ENCODE measurements at regions not wholly inside any gene's neighbourhood (a gene's known extent, or its start where the extent isn't known, plus 50 kb on each side); places are given as distances from the start of the nearest gene placed in this dataset.

DNA sequence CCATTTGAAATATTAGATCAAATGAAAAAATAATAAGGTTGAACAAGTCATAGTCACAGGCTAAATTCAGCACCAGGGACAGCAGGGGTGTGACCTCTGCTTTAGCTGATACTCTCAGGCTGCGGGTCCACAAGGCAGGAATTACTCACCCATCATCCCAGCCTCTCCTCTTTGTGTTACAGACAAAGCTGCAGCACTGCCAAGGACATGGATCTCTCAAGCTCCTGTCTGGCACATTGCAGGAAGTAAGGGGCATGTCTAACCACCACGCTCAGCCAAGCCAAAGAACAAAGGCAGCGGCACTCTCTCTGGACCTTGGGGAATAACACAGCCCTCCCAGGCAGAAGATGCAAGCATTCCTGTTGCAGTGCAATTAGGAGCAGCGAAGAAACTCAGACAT, 783.8 kb downstream of the VRK1 start:
- TF ChIP-seq, protein P1, sequence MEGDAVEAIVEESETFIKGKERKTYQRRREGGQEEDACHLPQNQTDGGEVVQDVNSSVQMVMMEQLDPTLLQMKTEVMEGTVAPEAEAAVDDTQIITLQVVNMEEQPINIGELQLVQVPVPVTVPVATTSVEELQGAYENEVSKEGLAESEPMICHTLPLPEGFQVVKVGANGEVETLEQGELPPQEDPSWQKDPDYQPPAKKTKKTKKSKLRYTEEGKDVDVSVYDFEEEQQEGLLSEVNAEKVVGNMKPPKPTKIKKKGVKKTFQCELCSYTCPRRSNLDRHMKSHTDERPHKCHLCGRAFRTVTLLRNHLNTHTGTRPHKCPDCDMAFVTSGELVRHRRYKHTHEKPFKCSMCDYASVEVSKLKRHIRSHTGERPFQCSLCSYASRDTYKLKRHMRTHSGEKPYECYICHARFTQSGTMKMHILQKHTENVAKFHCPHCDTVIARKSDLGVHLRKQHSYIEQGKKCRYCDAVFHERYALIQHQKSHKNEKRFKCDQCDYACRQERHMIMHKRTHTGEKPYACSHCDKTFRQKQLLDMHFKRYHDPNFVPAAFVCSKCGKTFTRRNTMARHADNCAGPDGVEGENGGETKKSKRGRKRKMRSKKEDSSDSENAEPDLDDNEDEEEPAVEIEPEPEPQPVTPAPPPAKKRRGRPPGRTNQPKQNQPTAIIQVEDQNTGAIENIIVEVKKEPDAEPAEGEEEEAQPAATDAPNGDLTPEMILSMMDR (conservative IDR thresholded peaks at IDR 0.05), result no peak

DNA sequence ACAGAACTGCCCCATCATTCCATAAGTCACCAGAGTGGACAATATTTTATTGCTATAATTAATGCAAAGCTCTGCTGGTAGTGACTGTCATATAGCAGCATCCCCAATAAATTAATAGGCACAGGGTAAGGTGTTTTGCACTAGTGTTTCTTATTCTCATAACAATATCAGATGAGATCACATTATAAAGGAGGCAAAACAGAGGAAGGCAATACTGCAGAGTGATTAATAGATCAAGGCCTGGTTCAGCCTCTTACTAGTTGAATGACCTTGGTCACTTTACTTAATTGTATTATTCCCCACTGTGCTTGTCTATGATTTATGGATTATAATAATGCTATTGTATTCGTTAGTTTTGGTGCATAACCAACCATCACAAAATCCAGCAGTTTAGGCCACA, 784.8 kb downstream of the VRK1 start:
- TF ChIP-seq, protein P1 (conservative IDR thresholded peaks at IDR 0.05), result no peak
- no peak overlapping the region for H3K27ac ChIP-seq

More for the DNA sequence above, 783.8 kb downstream of the VRK1 start:
- no peak overlapping the region for H3K27ac ChIP-seq

DNA sequence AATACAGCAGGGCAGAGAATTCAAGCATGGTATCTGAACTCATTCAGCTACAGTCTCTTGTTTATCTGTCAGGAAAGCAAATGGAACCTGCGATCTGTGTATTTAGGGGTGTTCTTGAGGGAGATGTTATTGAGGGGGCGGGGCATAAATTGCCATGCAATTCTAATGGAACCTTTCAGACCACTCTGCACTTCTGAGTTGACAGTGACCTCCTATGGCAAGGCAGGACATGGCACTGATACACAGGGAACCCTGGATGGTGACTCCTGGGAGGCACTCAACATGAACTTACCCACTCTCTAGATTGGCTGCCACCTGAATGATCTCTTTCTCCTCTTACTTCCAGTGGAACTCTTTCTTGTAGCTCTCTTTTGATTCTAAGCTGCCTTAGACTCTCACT, 787.3 kb downstream of the VRK1 start:
- TF ChIP-seq, protein P1 (conservative IDR thresholded peaks at IDR 0.05), result no peak
- no peak overlapping the region for H3K27ac ChIP-seq

GRCh38 chr14:97592341-97592980, 795.3 kb downstream of the VRK1 start:
- H3K27ac ChIP-seq, result no peak overlapping the region
- TF ChIP-seq, protein P1 (conservative IDR thresholded peaks at IDR 0.05), result no peak

DNA sequence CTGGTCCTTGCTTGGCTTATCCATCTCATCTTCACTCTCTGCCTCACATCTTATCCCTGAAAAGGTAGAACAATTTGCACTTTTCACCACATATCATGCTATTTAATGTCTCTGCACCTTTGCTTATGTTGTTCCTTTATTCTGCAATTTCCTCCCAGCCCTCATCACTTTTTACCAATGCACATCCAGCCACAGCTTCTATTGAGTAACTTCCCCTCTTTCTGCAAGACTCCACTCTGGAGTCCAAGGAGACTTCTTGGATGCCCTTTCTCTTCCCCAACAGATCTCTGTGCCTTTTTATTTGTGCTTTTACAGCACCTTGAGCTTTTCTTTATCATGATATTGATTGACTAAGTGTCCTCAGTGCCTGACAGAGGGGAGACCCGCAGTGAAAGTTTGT, 797.1 kb downstream of the VRK1 start:
- TF ChIP-seq, protein P1 (conservative IDR thresholded peaks at IDR 0.05), result no peak
- H3K27ac ChIP-seq, result no peak overlapping the region

GRCh38 chr14:97602438-97603117, 805.4 kb downstream of the VRK1 start:
- no peak overlapping the region for H3K27ac ChIP-seq
- TF ChIP-seq, protein P1 (conservative IDR thresholded peaks at IDR 0.05), result no peak

DNA sequence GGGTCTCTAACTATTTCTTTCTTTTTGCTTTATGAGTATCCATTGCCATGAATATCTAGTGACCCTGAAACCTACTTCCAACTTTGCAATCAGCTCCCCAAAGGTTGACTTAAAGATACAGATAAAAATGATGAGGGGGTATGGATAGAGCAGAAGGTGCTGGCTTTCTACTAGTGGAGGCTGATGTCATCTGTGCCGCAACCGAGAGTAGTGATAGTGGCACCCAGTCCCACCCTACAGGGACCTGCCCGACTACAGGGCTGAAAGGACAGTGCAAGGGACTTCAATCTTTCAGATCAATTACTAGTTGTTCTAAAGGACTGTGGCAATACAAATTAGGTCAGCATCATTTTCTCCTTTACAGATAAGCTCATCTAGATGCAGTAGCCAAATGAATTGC, 806.0 kb downstream of the VRK1 start:
- TF ChIP-seq, protein P1 (conservative IDR thresholded peaks at IDR 0.05), result no peak

More for the DNA sequence above, 806.0 kb downstream of the VRK1 start:
- no peak overlapping the region for H3K27ac ChIP-seq
